Loucy (cell line): ENCODE measurements at regions not wholly inside any gene's neighbourhood (a gene's known extent, or its start where the extent isn't known, plus 50 kb on each side); places are given as distances from the start of the nearest gene placed in this dataset.

Experiments used
- H2AFZ ChIP-seq: fragments of 200-600 bp; sonication (generic); 2 replicates; pipeline ENCODE4 v1.6.0; 2016; ENCODE audit warnings: antibody characterized with exemption, mild to moderate bottlenecking, low read length, moderate library complexity
- H3F3A ChIP-seq: fragments of 200-600 bp; 2 replicates; pipeline ENCODE4 v1.6.0; 2016; ENCODE audit warnings: antibody characterized with exemption, low read depth, mild to moderate bottlenecking
- H3K27me3 ChIP-seq: fragments of 200-600 bp; sonication (generic); 2 replicates; pipeline ENCODE4 v1.6.1; 2014; ENCODE audit warnings: low read length, mild to moderate bottlenecking; ENCODE audit not compliant: insufficient read depth, poor library complexity, severe bottlenecking
- H3K36me3 ChIP-seq: fragments of 200-600 bp; sonication (generic); 2 replicates; pipeline ENCODE4 v1.6.1; 2016; ENCODE audit warnings: low read length; ENCODE audit not compliant: insufficient read depth
- H3K4me1 ChIP-seq: fragments of 200-600 bp; sonication (generic); 2 replicates; pipeline ENCODE4 v1.5.1; 2014; ENCODE audit warnings: low read length, mild to moderate bottlenecking; ENCODE audit not compliant: insufficient read depth, poor library complexity, severe bottlenecking
- H3K4me2 ChIP-seq: fragments of 200-600 bp; sonication (generic); 2 replicates; pipeline ENCODE4 v1.6.0; 2014; ENCODE audit warnings: antibody characterized with exemption, low read length, low read depth, mild to moderate bottlenecking; ENCODE audit not compliant: poor library complexity, severe bottlenecking
- H3K4me3 ChIP-seq: fragments of 200-600 bp; sonication (generic); 2 replicates; pipeline ENCODE4 v1.5.1; 2014; ENCODE audit warnings: low read length, mild to moderate bottlenecking, mixed read lengths; ENCODE audit not compliant: poor library complexity, severe bottlenecking
- H3K79me2 ChIP-seq: fragments of 200-600 bp; sonication (generic); 2 replicates; pipeline ENCODE4 v1.6.1; 2014; ENCODE audit warnings: low read length; ENCODE audit not compliant: insufficient read depth
- H3K9ac ChIP-seq: fragments of 200-600 bp; sonication (generic); 2 replicates; pipeline ENCODE4 v1.6.0; 2014; ENCODE audit warnings: mild to moderate bottlenecking, low read depth, low read length, moderate library complexity; ENCODE audit not compliant: poor library complexity, severe bottlenecking
- H3K9me2 ChIP-seq: fragments of 200-600 bp; sonication (generic); replicated peaks from 2 replicates; pipeline ENCODE4 v1.6.1; 2016; ENCODE audit warnings: low read depth, low read length, mixed read lengths
- H3K9me3 ChIP-seq: fragments of 200-600 bp; sonication (generic); 2 replicates; pipeline ENCODE4 v1.6.1; 2014; ENCODE audit warnings: mild to moderate bottlenecking, antibody characterized with exemption, low read length, low read depth; ENCODE audit not compliant: insufficient read depth
- H4K20me1 ChIP-seq: fragments of 200-600 bp; sonication (generic); 2 replicates; pipeline ENCODE4 v1.6.0; 2014; ENCODE audit warnings: antibody characterized with exemption, low read length, mild to moderate bottlenecking; ENCODE audit not compliant: insufficient read depth, poor library complexity, severe bottlenecking
- EZH2phosphoT487 ChIP-seq: fragments of 200-600 bp; IDR thresholded peaks from 2 replicates; pipeline ENCODE4 v1.6.1; 2018; ENCODE audit warnings: antibody characterized with exemption, mild to moderate bottlenecking, moderate library complexity, borderline replicate concordance
- TF ChIP-seq, protein P1 (sequence below): fragments of 200-600 bp; sonication (generic); conservative IDR thresholded peaks from 2 replicates; pipeline ENCODE4 v1.5.1; 2014; ENCODE audit warnings: mild to moderate bottlenecking, antibody characterized with exemption, low read length

DNA sequence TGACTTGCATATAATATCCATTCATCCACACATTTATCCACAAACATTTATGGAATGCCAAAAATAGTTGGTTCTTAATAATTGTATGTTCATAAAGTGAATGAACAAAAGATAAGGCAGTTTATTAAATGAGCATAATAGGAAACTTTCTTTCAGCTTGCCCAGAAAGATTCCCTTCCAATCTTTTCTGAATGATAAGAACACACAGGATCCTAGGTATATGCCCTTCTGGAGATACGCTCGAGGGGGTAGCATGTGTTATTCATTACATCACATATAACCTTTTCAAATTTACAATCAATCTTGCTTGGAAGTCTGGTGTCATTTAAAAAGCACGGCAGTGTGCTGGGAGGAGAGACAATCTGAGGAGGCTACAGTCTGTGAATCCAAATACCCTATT is 80.4 kb upstream of the PDK4 start:
- Histone ChIP-seq H3K9me3 (no peaks in the 10 kb centered on the region), H3K9ac (no peak overlapping the region), H3K4me1 (no peaks in the 10 kb centered on the region), H3F3A (no peaks in the 10 kb centered on the region), H3K27me3 (no peaks in the 10 kb centered on the region), H3K79me2 (no peaks in the 10 kb centered on the region), H3K4me2 (no peak overlapping the region), H3K36me3 (no peaks in the 10 kb centered on the region), H3K9me2 (no peaks in the 10 kb centered on the region), H4K20me1 (no peaks in the 10 kb centered on the region), H2AFZ (no peak overlapping the region), H3K4me3 (no peak overlapping the region)
- no peak for TF ChIP-seq EZH2phosphoT487
- TF ChIP-seq, protein P1, sequence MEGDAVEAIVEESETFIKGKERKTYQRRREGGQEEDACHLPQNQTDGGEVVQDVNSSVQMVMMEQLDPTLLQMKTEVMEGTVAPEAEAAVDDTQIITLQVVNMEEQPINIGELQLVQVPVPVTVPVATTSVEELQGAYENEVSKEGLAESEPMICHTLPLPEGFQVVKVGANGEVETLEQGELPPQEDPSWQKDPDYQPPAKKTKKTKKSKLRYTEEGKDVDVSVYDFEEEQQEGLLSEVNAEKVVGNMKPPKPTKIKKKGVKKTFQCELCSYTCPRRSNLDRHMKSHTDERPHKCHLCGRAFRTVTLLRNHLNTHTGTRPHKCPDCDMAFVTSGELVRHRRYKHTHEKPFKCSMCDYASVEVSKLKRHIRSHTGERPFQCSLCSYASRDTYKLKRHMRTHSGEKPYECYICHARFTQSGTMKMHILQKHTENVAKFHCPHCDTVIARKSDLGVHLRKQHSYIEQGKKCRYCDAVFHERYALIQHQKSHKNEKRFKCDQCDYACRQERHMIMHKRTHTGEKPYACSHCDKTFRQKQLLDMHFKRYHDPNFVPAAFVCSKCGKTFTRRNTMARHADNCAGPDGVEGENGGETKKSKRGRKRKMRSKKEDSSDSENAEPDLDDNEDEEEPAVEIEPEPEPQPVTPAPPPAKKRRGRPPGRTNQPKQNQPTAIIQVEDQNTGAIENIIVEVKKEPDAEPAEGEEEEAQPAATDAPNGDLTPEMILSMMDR: no peak

DNA sequence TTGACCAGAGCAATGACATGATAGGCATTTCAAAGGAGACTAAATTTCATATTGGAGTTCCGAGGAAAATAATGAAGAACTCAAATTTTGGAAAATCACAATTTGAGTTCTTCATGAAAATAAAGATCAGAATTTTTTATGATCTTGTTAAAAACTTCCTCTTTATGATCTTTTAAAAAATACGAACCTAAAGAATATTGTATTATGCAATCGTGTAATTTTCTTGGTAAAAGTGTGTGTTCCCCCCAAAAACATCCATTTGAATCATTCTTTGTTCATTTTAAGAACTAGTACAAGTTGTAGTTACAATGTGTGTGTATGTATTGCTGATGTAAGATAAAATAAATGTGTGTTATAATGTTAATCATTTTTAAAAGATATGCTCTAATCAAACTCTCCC is 79.3 kb upstream of the PDK4 start:
- TF ChIP-seq, protein P1: no peak
- TF ChIP-seq EZH2phosphoT487: no peak
- Histone ChIP-seq H3K4me2 (no peak overlapping the region), H3K36me3 (no peaks in the 10 kb centered on the region), H3K9me3 (no peaks in the 10 kb centered on the region), H3K27me3 (no peaks in the 10 kb centered on the region), H3K9ac (no peak overlapping the region), H3K79me2 (no peaks in the 10 kb centered on the region), H3F3A (no peaks in the 10 kb centered on the region), H2AFZ (no peak overlapping the region), H4K20me1 (no peaks in the 10 kb centered on the region), H3K4me3 (no peak overlapping the region), H3K9me2 (no peaks in the 10 kb centered on the region), H3K4me1 (no peaks in the 10 kb centered on the region)

DNA sequence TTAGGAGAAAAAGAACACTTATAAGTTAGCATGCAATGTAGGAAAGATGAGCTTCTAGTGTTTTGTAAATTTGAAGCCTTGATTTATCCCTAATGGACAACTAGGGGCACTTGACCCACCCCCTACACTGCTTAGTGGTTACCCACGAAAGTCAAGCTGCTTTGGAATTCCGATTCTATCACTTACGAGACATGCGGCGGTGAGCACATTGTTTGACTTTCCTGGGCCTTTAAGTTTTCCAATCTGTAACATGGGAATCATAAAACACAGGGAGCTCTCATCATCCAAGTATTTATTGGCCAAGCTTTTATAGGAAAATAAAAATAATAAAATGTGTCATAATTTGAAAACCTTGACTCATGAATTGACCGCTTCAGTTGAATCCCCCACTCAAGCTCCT is 78.7 kb upstream of the PDK4 start:
- Histone ChIP-seq H3K36me3 (no peaks in the 10 kb centered on the region), H3K9ac (no peak overlapping the region), H3K9me3 (no peaks in the 10 kb centered on the region), H3K27me3 (no peaks in the 10 kb centered on the region), H3K79me2 (no peaks in the 10 kb centered on the region), H3K9me2 (no peaks in the 10 kb centered on the region), H3K4me3 (no peak overlapping the region), H3K4me2 (no peak overlapping the region), H3K4me1 (no peaks in the 10 kb centered on the region), H4K20me1 (no peaks in the 10 kb centered on the region), H2AFZ (no peak overlapping the region), H3F3A (no peaks in the 10 kb centered on the region)
- TF ChIP-seq, protein P1: no peak
- no peak for TF ChIP-seq EZH2phosphoT487
